Heart left ventricle (tissue), 16 donors: ENCODE measurements at regions not wholly inside any gene's neighbourhood (a gene's known extent, or its start where the extent isn't known, plus 50 kb on each side); places are given as distances from the start of the nearest gene placed in this dataset.

Experiments
- ATAC-seq, 4 donors: fragments of 200-7000 bp; cut with Tn5 transposase; one replicate each; pipeline ENCODE4 v1.9.1; 2020 to 2022; ENCODE audit warnings: moderate library complexity in 4 of 4, mild to moderate bottlenecking in 3 of 4, moderate number of reproducible peaks in 1 of 4
- DNase-seq, 5 donors: peaks; one replicate each; pipeline ENCODE4 v3.0.0-alpha.2; 2020
- H3K27ac ChIP-seq, 12 donors: fragments of 200-600 bp; sonication (generic) in 4 of 12; one replicate each; pipeline versions ENCODE4 v1.5.0 to v1.8.0; 2016 to 2022; ENCODE audit warnings: mild to moderate bottlenecking in 2 of 12
- H3K27me3 ChIP-seq, 9 donors: fragments of 200-600 bp; sonication (generic) in 2 of 9; one replicate each; pipeline versions ENCODE4 v1.5.1 to v1.8.0; 2016 to 2022; ENCODE audit warnings: mild to moderate bottlenecking in 3 of 9
- H3K36me3 ChIP-seq, 9 donors: fragments of 200-600 bp; sonication (generic) in 2 of 9; one replicate each; pipeline versions ENCODE4 v1.5.0 to v1.8.0; 2018 to 2022; ENCODE audit warnings: mild to moderate bottlenecking in 2 of 9
- H3K4me1 ChIP-seq, 12 donors: fragments of 200-600 bp; sonication (generic) in 4 of 12; one replicate each; pipeline versions ENCODE4 v1.5.0 to v1.8.0; 2016 to 2022; ENCODE audit warnings: mild to moderate bottlenecking in 3 of 12
- H3K4me3 ChIP-seq, 12 donors: fragments of 200-600 bp; sonication (generic) in 4 of 12; one replicate each; pipeline versions ENCODE4 v1.5.0 to v1.8.0; 2017 to 2022; ENCODE audit warnings: mild to moderate bottlenecking in 9 of 12, moderate library complexity in 4 of 12
- H3K9me3 ChIP-seq, 12 donors: fragments of 200-600 bp; sonication (generic) in 4 of 12; one replicate each; pipeline versions ENCODE4 v1.5.0 to v1.8.0; 2016 to 2022; ENCODE audit warnings: mild to moderate bottlenecking in 1 of 12
- POLR2A ChIP-seq, 2 donors: fragments of 450-650 bp; IDR thresholded peaks; one replicate each; pipeline ENCODE4 v1.6.1; 2017; ENCODE audit warnings: antibody characterized with exemption in 2 of 2, mild to moderate bottlenecking in 2 of 2, moderate library complexity in 2 of 2
- WGBS, 4 donors: extraction: QIAGEN DNeasy Blood & Tissue Kit in 2 of 4; methylation state at CpG; one replicate each; pipeline versions ENCODE4 v1.1.5 to v1.1.7; 2013 to 2018; 5-methylcytosine and 5-hydroxymethylcytosine counted together
- intact Hi-C, 10 donors: fragments of 100-400 bp; cut with DNase I; formaldehyde crosslinking; loops; one replicate each; pipeline versions ENCODE4 v1.11.1 to v1.14.2; 2022
- TF ChIP-seq, protein P1 (sequence below), 12 donors: fragments of 200-600 bp; sonication (generic) in 4 of 12; IDR thresholded peaks; one replicate each; pipeline versions ENCODE4 v1.5.0 to v1.8.0; 2018 to 2022; ENCODE audit warnings: antibody characterized with exemption in 12 of 12, mild to moderate bottlenecking in 5 of 12
- donor health status: ischemic (EF 13 %, LVEDD 7.1; RV severe dilation, severe dysfunction).
- donor health status: healthy with polysubstance abuse.
- donor health status: DM: no; HTN: yes; CAD: no.
- donor health status: DM: no; HTN: no; CAD: no.
- donor health status: ischemic (EF 25% LVEDD 6.9; RV normal size, moderate dysfunction).
- donor health status: ischemic (EF 25% LVEDD 5.7; RV mildly dilated, moderate dysfunction).
- donor health status: healthy.
- donor health status: DM: yes; HTN: yes; CAD: no.
- donor health status: ischemic (EF 35%, LVEDD 5.7; RV mildly dilated, moderate dysfunction).
- donor health status: nonischemic (EF 11% LVEDD 7.7; RV severe dilation, severe dysfunction).
- donor health status: DM: yes; HTN: yes; CAD: no.
- donor health status: PGD.
- donor health status: ischemic (EF 29% LVEDD 5.4; RV normal size, mild dysfunction).
- donor health status: nonischemic (EF 23%, LVEDD 6.1; RV moderate dilation, normal function).

DNA sequence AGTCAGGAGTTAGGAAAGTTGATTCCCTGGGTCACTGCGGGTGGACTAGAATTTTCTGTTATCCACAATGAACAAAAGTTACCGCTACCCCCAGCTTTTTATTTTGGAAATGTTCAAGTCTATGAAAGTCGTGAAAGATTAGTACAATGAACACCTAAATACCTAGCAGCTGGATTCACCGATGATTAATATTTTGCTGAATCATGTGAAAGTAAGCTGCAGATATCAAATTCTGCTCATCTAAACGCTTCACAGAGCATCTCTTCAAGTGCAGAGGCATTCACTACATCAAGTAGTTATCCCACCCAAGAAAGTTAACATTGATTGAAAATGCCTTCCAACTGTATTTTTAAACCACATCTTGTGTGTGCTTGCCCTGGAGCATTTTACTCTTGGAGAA, 729.0 kb upstream of the NR2F2 start:
- H3K9me3 ChIP-seq, result no peaks in the 10 kb centered on the region
- ATAC-seq (no peak), DNase-seq (no peak)
- H3K4me1 ChIP-seq, result peaks cover 0 to 25% (median 9%) of the 10 kb centered on the region in 12 donors
- no peaks in the 10 kb centered on the region for H3K27me3 ChIP-seq
- intact Hi-C loops, result loop anchor here in 5 of 10 donors (10.0 kb wide), 5 partner anchors 147 to 743 kb away; no protein-coding TSS in a partner anchor
- no peaks in the 10 kb centered on the region for H3K36me3 ChIP-seq
- H3K27ac ChIP-seq, result no peak overlapping the region
- TF ChIP-seq POLR2A (IDR thresholded peaks at IDR 0.05), result no peak
- TF ChIP-seq, protein P1, sequence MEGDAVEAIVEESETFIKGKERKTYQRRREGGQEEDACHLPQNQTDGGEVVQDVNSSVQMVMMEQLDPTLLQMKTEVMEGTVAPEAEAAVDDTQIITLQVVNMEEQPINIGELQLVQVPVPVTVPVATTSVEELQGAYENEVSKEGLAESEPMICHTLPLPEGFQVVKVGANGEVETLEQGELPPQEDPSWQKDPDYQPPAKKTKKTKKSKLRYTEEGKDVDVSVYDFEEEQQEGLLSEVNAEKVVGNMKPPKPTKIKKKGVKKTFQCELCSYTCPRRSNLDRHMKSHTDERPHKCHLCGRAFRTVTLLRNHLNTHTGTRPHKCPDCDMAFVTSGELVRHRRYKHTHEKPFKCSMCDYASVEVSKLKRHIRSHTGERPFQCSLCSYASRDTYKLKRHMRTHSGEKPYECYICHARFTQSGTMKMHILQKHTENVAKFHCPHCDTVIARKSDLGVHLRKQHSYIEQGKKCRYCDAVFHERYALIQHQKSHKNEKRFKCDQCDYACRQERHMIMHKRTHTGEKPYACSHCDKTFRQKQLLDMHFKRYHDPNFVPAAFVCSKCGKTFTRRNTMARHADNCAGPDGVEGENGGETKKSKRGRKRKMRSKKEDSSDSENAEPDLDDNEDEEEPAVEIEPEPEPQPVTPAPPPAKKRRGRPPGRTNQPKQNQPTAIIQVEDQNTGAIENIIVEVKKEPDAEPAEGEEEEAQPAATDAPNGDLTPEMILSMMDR (IDR thresholded peaks at IDR 0.05), result no peak
- H3K4me3 ChIP-seq, result no peak overlapping the region
- 95 to 99% (median 96%) methylated on average over 5 of the region's 5 CpGs for WGBS, 4 donors

DNA sequence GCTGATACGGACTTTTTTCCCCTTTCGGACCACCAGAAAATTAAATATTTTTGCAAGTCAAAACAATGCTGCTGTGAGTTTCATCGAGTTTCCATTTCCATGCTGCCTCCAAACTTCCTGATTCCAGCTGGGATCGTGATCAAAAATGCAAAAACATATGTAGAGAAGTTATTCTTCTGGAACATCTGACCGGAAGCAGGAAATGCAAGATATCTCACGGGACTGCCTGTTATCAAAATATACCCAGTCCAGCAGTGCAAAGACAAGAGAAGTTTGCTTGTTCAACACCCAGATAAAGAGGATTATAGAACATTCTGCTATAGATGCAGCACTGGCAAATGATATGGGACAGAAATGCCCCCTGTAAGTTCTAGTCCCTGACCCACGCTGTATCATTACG, 726.7 kb upstream of the NR2F2 start:
- intact Hi-C loops, result loop anchor here in 5 of 10 donors (10.0 kb wide), 5 partner anchors 149 to 741 kb away; no protein-coding TSS in a partner anchor
- Histone ChIP-seq H3K36me3 (no peaks in the 10 kb centered on the region), H3K4me1 (peaks cover 0 to 25% (median 7%) of the 10 kb centered on the region in 12 donors), H3K27ac (peak overlapping the region in 10 of 12 donors; percentile 29 to 76 (median 56)), H3K4me3 (no peak overlapping the region), H3K9me3 (no peaks in the 10 kb centered on the region), H3K27me3 (no peaks in the 10 kb centered on the region)
- ATAC-seq (peak in 2 of 4 donors; percentile 47 to 57), DNase-seq (peak in 1 of 5 donors; percentile 32)
- TF ChIP-seq, protein P1 (IDR thresholded peaks at IDR 0.05), result no peak
- TF ChIP-seq POLR2A (IDR thresholded peaks at IDR 0.05), result peak in 1 of 2 donors; percentile 13
- 32 to 50% (median 42%) methylated on average over 8 of the region's 8 CpGs for WGBS, 4 donors

DNA sequence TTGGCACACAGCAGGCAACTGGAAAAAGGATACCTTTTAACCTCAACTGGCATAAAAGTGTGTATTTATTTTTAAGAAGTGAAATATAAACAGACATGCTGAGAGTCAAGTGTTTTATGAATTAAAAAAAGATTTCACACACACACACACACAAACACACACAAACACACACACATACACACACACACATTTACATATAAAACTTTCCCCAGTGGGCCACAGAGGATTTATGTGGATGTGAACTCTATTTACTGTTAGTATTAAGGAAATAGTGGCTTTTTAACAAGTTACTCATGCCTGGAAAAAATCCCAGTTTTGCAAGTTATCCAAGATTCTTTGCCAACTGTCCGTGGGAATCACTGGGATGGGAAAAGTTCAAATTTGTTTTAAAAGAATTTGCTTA, 725.9 kb upstream of the NR2F2 start:
- peak in 2 of 4 donors; percentile 62 to 69 for ATAC-seq
- no peaks in the 10 kb centered on the region for H3K36me3 ChIP-seq
- intact Hi-C loops, result loop anchor here in 5 of 10 donors (10.0 kb wide), 5 partner anchors 150 to 740 kb away; no protein-coding TSS in a partner anchor
- TF ChIP-seq, protein P1 (IDR thresholded peaks at IDR 0.05), result no peak
- TF ChIP-seq POLR2A (IDR thresholded peaks at IDR 0.05), result no peak
- DNase-seq, result peak in 2 of 5 donors; percentile 27 to 59
- 35 to 55% (median 42%) methylated on average over 1 of the region's 1 CpG for WGBS, 4 donors
- no peaks in the 10 kb centered on the region for H3K9me3 ChIP-seq
- H3K4me1 ChIP-seq, result peaks cover 0 to 25% (median 7%) of the 10 kb centered on the region in 12 donors
- H3K4me3 ChIP-seq, result no peak overlapping the region
- H3K27ac ChIP-seq, result peak overlapping the region in 8 of 12 donors; percentile 30 to 74 (median 54)
- no peaks in the 10 kb centered on the region for H3K27me3 ChIP-seq

DNA sequence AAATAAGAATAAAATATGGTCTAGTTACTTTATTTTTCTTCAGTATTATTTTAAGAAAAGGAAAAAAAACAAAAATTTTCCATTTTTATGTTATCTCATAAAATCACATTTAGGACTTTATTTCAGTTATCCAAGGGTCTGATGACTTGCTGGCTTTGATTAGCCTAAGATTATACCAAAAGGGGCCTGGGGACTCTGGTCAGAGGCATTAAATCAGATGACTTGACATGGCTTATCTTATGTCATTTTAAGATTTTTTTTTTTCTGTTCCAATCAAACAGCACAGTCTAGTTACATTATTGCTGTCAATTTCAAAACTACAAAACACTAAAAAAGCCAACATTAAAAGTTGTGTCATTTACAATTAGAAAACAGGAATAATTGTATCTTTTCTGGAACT, 725.4 kb upstream of the NR2F2 start:
- no peaks in the 10 kb centered on the region for H3K36me3 ChIP-seq
- DNase-seq (no peak), ATAC-seq (peak in 2 of 4 donors; percentile 12 to 41)
- peak overlapping the region in 9 of 12 donors; percentile 5 to 70 (median 51) for H3K27ac ChIP-seq
- TF ChIP-seq POLR2A (IDR thresholded peaks at IDR 0.05), result no peak
- TF ChIP-seq, protein P1 (IDR thresholded peaks at IDR 0.05), result no peak
- no peaks in the 10 kb centered on the region for H3K9me3 ChIP-seq
- no peaks in the 10 kb centered on the region for H3K27me3 ChIP-seq
- peaks cover 0 to 25% (median 7%) of the 10 kb centered on the region in 12 donors for H3K4me1 ChIP-seq
- intact Hi-C loops, result loop anchor here in 5 of 10 donors (10.0 kb wide), 5 partner anchors 150 to 740 kb away; no protein-coding TSS in a partner anchor
- no peak overlapping the region for H3K4me3 ChIP-seq
